ENCODE measurements at regions not wholly inside any gene's neighbourhood (a gene's known extent, or its start where the extent isn't known, plus 50 kb on each side); places are given as distances from the start of the nearest gene placed in this dataset.

GRCh38 chr2:6657136-6657535 lies 208.6 kb downstream of the CMPK2 start:
- Histone ChIP-seq H3K27me3 (peaks cover 0 to 5% (median 0%) of the 10 kb centered on the region in 4 donors), H3K4me3 (no peak overlapping the region), H3K27ac (replicated peaks in 1 of 4) (no peak overlapping the region), H3K36me3 (no peaks in the 10 kb centered on the region), H3K4me1 (no peaks in the 10 kb centered on the region), H3K9me3 (no peaks in the 10 kb centered on the region)
- WGBS, result 54% methylated on average over 5 of the region's 5 CpGs
- intact Hi-C loops (cut with DNase I), result no loop called here
- TF ChIP-seq EP300 (IDR thresholded peaks at IDR 0.05), result no peak
- no peak for TF ChIP-seq POLR2A (IDR thresholded peaks at IDR 0.05; ENCODE audit: low read depth)
- TF ChIP-seq CTCF (IDR thresholded peaks at IDR 0.05), result no peak
- no peak for TF ChIP-seq POLR2AphosphoS5 (IDR thresholded peaks at IDR 0.05)
- no peak for DNase-seq (ENCODE audit: extremely low spot score)

- Histone ChIP-seq H3K27ac (replicated peaks in 1 of 4) (no peak overlapping the region), H3K36me3 (no peaks in the 10 kb centered on the region), H3K9me3 (no peaks in the 10 kb centered on the region), H3K4me1 (no peaks in the 10 kb centered on the region), H3K4me3 (no peak overlapping the region), H3K27me3 (peaks cover 0 to 5% (median 0%) of the 10 kb centered on the region in 4 donors)
- TF ChIP-seq EP300 (IDR thresholded peaks at IDR 0.05) (no peak), CTCF (IDR thresholded peaks at IDR 0.05) (no peak), POLR2AphosphoS5 (IDR thresholded peaks at IDR 0.05) (no peak), POLR2A (IDR thresholded peaks at IDR 0.05; ENCODE audit: low read depth) (no peak)
- WGBS, result 73% methylated on average over 5 of the region's 5 CpGs
- intact Hi-C loops (cut with DNase I), result no loop called here
- no peak for DNase-seq (ENCODE audit: extremely low spot score)
Measured at GRCh38 chr2:6657855-6658254, 207.9 kb downstream of the CMPK2 start.

- Histone ChIP-seq H3K4me1 (peaks cover 0 to 3% (median 0%) of the 10 kb centered on the region in 4 donors), H3K27ac (replicated peaks in 1 of 4) (no peak overlapping the region), H3K9me3 (no peaks in the 10 kb centered on the region), H3K27me3 (no peaks in the 10 kb centered on the region), H3K4me3 (no peak overlapping the region), H3K36me3 (no peaks in the 10 kb centered on the region)
- WGBS, result 58% methylated on average over 7 of the region's 7 CpGs
- intact Hi-C loops (cut with DNase I), result no loop called here
- TF ChIP-seq EP300 (IDR thresholded peaks at IDR 0.05), result no peak
- no peak for TF ChIP-seq POLR2A (IDR thresholded peaks at IDR 0.05; ENCODE audit: low read depth)
- no peak for TF ChIP-seq POLR2AphosphoS5 (IDR thresholded peaks at IDR 0.05)
- no peak for TF ChIP-seq CTCF (IDR thresholded peaks at IDR 0.05)
- no peak for DNase-seq (ENCODE audit: extremely low spot score)
Measured at GRCh38 chr2:6664332-6665061, 201.2 kb downstream of the CMPK2 start.

- peaks cover 0 to 3% (median 0%) of the 10 kb centered on the region in 4 donors for H3K4me1 ChIP-seq
- TF ChIP-seq EP300 (IDR thresholded peaks at IDR 0.05) (no peak), POLR2AphosphoS5 (IDR thresholded peaks at IDR 0.05) (no peak), POLR2A (IDR thresholded peaks at IDR 0.05; ENCODE audit: low read depth) (no peak), CTCF (IDR thresholded peaks at IDR 0.05) (no peak)
- 81% methylated on average over 8 of the region's 8 CpGs for WGBS
- intact Hi-C loops (cut with DNase I), result no loop called here
- DNase-seq (ENCODE audit: extremely low spot score), result no peak
- no peaks in the 10 kb centered on the region for H3K9me3 ChIP-seq
- H3K27ac ChIP-seq (replicated peaks in 1 of 4), result no peak overlapping the region
- no peaks in the 10 kb centered on the region for H3K36me3 ChIP-seq
- H3K4me3 ChIP-seq, result no peak overlapping the region
- H3K27me3 ChIP-seq, result no peaks in the 10 kb centered on the region
Measured at GRCh38 chr2:6665093-6666045, 200.3 kb downstream of the CMPK2 start.
